ENCODE measurements at regions not wholly inside any gene's neighbourhood (a gene's known extent, or its start where the extent isn't known, plus 50 kb on each side); places are given as distances from the start of the nearest gene placed in this dataset.
A peak's percentile ranks its signal among the peaks of the same experiment; 100 is the strongest.
"Not testable (repeated sequence)": the region's sequence is repeated elsewhere in the genome, so short reads cannot be mapped to it uniquely, and the experiment has no call there.

DNA sequence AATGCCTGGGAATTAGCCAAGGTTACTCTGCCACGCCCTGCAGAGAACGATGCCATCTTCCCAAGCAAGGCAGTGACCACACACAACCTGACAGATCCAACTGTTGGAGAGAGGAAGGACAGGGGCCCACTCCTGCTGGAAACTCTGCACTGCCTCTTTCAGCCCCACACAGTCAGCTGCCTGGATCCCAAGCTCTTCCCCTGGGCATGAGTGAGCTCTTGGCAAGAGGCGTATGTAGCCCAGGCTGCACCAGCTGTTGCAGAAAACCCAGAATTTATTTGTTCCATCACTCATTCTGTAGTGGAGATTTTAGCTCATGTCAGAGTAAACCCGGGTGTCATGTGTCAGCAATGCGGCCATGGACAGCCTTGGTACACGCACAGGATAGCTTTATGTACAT lies 135.1 kb upstream of the TRIM24 start:
- DNase-seq (ENCODE audit: low read depth), result peak; percentile 25
- no peak overlapping the region for H3K4me3 ChIP-seq (ENCODE audit: low read depth, low read length)
- TF ChIP-seq, protein P1, sequence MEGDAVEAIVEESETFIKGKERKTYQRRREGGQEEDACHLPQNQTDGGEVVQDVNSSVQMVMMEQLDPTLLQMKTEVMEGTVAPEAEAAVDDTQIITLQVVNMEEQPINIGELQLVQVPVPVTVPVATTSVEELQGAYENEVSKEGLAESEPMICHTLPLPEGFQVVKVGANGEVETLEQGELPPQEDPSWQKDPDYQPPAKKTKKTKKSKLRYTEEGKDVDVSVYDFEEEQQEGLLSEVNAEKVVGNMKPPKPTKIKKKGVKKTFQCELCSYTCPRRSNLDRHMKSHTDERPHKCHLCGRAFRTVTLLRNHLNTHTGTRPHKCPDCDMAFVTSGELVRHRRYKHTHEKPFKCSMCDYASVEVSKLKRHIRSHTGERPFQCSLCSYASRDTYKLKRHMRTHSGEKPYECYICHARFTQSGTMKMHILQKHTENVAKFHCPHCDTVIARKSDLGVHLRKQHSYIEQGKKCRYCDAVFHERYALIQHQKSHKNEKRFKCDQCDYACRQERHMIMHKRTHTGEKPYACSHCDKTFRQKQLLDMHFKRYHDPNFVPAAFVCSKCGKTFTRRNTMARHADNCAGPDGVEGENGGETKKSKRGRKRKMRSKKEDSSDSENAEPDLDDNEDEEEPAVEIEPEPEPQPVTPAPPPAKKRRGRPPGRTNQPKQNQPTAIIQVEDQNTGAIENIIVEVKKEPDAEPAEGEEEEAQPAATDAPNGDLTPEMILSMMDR (IDR thresholded peaks at IDR 0.05; ENCODE audit: control insufficient read depth, extremely low read depth, insufficient read depth), result no peak

DNA sequence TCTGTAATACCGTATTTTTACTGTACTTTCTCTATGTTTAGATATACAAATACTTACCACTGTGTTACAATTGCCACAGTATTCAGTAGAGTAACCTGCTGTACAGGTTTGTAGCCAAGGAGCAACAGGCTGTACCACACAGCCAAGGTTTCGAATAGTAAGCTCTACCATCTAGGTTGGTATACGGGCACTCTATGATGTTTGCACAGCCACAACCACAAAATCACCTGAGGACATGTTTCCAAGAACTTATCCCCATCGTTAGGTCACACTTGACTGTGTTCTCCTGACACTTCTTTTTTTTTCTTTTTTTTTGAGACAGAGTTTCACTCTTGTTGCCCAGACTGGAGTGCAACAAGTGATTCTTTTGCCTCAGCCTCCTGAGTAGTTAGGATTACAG lies 134.6 kb upstream of the TRIM24 start:
- peak; percentile 14 for DNase-seq (ENCODE audit: low read depth)

DNA sequence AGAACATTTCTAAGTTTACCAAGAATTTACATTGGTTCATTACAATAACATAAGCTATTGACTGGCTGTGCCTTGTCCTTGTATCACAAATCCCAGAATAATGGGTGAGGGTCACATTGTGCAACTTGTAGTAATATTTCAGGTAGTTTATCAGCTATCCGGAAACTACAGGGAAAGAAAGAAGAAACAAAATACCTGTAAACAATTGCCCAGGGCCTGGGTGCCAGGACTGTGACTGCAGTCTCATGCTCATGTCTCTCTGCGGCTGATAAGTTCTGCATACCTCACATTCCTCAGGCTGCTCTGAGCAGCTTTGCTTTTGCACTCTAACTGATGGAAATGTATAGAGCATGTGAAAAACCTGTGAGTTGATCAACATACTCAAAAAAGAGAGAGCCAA lies 131.8 kb upstream of the TRIM24 start:
- TF ChIP-seq, protein P1 (IDR thresholded peaks at IDR 0.05; ENCODE audit: control insufficient read depth, extremely low read depth, insufficient read depth), result no peak
- no peak for DNase-seq (ENCODE audit: low read depth)
- no peak overlapping the region for H3K4me3 ChIP-seq (ENCODE audit: low read depth, low read length)

More for the DNA sequence above, 134.6 kb upstream of the TRIM24 start:
- H3K4me3 ChIP-seq (ENCODE audit: low read depth, low read length), result no peak overlapping the region
- TF ChIP-seq, protein P1 (IDR thresholded peaks at IDR 0.05; ENCODE audit: control insufficient read depth, extremely low read depth, insufficient read depth), result no peak

DNA sequence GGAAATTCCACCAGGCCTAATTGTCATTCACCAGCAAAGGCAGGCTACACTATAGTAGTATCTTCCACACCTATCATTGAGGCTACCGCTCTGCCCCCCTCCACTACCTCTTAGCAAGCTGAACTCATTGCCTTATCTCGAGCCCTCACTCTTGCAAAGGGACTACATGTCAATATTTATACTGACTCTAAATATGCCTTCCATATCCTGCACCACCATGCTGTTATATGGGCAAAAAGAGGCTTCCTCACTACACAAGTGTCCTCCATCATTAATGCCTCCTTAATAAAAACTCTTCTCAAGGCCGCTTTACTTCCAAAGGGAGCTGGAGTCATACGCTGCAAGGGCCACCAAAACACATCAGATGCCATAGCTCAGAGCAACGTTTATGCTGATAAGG lies 127.2 kb upstream of the TRIM24 start:
- not testable (repeated sequence) for DNase-seq (ENCODE audit: low read depth); H3K4me3 ChIP-seq (ENCODE audit: low read depth, low read length)

DNA sequence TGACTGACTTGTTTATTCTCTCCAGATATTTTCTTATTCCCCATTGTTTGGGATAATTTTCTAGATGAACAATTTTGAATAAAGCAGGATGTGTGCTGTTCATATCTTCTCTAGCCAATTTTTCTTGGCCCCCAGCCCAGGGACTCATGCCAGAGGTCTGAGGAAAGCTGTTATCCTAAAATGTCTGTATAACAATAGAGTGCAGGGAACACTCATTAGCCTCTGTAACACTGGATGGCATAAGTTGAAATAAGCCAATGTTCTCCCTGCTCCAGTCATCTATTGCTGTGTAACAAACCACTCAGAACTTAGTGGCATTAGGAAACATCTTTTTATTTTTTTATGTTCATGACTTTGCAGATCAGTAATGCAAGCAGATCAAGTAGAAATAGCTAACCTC lies 121.7 kb upstream of the TRIM24 start:
- peak; percentile 11 for DNase-seq (ENCODE audit: low read depth)
- no peak overlapping the region for H3K4me3 ChIP-seq (ENCODE audit: low read depth, low read length)
- TF ChIP-seq, protein P1 (IDR thresholded peaks at IDR 0.05; ENCODE audit: control insufficient read depth, extremely low read depth, insufficient read depth), result no peak

DNA sequence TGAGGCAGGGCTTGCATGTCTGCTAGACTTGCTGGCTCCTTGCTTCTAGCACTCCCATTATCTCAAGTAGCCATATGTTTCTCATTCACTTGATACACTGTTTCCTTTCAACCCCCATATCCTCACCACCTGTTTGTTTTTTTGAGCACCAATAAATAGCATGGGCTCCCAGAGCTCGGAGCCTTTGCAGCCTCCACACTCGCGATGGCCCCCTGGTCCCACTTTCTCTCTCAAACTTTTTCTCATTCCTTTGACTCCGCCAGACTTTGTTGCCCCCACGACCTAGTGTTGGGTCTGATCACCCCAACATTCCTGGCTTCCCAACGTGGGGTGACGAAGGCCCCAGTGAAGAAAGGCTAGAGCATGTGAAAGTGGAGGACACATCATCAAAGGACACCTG lies 120.8 kb upstream of the TRIM24 start:
- DNase-seq (ENCODE audit: low read depth); H3K4me3 ChIP-seq (ENCODE audit: low read depth, low read length): not testable (repeated sequence)

DNA sequence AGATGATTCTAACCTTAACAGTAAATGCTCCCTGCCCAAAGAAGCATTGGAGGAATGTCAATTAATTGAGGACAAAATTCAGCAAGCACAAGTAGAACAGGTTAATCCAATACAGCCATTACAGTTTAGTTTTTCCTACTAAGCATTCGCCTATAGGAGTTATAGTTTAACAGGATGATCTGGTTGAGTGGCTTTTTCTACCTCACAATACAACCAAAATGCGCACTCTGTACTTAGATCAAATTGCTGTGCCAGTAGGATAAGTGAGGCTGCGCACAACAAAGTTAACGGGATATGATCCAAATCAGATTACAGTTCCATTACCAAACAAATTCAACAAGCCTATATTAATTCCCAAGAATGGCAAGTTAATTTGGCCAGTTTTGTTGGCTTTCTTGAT lies 117.1 kb upstream of the TRIM24 start:
- no peak for DNase-seq (ENCODE audit: low read depth)
- H3K4me3 ChIP-seq (ENCODE audit: low read depth, low read length), result no peak overlapping the region
- TF ChIP-seq, protein P1 (IDR thresholded peaks at IDR 0.05; ENCODE audit: control insufficient read depth, extremely low read depth, insufficient read depth), result no peak

DNA sequence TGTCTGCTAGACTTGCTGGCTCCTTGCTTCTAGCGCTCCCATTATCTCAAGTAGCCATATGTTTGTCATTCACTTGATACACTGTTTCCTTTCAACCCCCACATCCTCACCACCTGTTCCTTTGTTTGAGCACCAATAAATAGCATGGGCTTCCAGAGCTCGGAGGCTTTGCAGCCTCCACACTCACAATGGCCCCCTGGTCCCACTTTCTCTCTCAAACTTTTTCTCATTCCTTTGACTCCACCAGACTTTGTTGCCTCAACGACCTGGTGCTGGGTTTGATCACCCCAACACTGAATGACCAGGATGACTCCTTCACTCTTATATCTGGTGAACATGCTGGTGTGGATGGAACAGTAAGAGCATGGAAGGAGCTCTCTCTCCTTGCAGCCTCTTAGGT lies 114.5 kb upstream of the TRIM24 start:
- TF ChIP-seq, protein P1 (IDR thresholded peaks at IDR 0.05; ENCODE audit: control insufficient read depth, extremely low read depth, insufficient read depth), result no peak
- H3K4me3 ChIP-seq (ENCODE audit: low read depth, low read length), result no peak overlapping the region
- no peak for DNase-seq (ENCODE audit: low read depth)

All from LNCaP clone FGC (cell line).